SIG-M5 treated with dmso at 0.1 percent for 504 hours (cell line): ENCODE measurements at regions not wholly inside any gene's neighbourhood (a gene's known extent, or its start where the extent isn't known, plus 50 kb on each side); places are given as distances from the start of the nearest gene placed in this dataset.

Source experiments
- DNase-seq: peaks from one replicate; lab custom pipeline; 2025; ENCODE audit not compliant: unreplicated experiment; lab: John Stamatoyannopoulos, UW

DNA sequence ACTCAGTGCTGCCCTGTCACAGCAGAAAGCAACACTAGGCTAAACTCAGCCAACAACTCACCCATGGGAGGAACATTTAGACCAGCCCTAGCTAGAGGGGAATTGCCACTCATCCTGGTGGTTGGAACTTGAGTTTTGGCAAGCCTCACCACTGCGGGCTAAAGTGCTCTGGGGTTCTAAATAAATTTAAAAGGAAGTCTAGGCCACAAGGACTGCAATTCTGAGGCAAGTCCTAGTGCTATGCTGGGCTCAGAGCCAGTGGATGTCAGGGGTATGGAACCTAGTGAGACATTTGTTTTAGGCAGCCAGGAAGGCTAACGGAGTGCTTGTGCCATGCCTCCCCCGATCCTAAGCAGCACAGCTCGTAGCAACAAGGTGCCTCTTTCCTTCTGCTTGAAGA lies 78.0 kb downstream of the RGS13 start:
- DNase-seq = no peak

DNA sequence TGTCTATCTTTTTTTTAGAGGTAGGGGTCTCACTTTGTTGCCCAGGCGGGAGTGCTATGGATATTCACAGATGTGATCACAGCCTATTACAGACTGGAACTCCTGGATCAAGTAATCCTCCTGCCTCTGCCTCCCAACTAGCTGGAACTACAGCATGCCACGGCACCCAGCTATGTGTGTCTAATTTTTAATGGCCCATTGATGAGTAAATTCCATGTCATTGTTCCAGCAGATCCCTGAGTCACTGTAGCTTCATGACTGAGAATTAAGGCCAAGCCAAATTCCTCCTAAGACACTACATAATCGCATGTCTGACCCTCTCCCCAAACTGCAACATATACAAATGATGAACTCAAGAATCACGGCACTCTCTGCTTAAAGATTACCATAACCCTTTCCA lies 84.2 kb upstream of the RGS2 start:
- no peak for DNase-seq

DNA sequence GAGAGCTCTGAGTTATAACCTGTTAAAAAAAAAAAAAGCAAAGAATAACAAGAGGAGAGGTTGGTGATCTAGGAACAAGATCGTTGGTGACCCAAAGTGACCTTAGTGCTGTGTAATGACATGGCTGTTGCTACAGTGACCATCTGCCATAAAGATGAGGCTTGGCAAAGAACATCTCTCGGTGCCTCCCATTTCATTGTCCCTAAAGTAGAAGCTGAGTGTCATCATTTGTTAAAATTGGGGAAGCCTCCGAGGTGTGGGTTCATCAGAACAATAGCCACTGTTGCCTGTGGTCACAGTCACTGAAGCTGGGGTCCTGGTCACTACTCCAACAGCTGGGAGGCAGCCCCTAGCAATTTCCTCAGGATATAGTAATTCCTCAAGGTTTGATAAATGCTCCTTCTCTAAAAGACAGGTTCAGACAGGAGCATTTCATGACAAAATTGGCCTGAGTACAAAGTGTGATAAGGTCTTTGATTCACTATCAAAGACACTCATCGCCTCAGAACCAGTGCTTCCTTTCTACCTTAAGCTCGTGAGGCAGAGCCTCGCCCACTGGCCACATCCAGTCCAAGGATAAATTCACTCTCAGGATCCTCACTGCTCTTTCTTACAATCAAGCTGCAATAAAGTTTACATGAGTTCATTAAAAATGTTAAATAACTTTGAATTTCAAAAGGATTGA lies 81.9 kb upstream of the RGS2 start:
- DNase-seq = peak; percentile 24

DNA sequence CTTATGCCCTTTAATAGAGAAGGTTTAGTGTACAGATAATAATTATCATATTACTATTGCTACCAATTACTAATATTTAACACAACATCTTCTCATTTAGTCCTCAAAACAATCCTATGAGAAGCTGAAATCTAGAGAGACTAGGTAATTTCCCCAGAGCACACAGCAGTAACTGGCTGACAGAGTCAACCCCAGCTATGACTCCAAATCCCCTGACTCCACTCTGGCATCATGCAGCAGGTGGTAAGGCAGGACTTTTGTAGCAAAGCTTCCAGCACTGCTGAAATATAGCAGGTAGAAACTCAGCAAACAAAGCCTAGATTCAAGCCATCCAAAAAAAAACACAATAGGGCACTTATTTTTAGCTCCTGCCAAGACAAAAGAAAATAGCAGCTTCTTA lies 79.3 kb upstream of the RGS2 start:
- no peak for DNase-seq

DNA sequence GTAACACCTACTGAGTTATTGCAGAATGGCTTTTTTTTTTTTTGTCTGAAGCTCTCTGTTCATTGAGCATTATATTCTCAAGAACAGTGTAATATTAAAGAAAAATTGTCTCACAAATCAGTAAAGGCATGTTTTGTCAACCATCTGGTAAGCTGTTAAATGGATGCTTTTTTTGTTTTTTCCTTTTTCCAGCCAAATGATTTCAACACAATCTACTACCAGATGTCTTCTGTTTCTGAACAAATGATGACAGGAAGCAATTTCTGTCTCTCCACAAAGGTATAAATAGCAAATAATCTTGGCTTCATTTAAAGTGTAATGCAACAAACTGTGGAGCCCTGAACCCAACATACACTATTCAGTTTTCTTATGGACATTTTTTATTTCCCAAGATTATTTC lies 78.6 kb upstream of the RGS2 start:
- no peak for DNase-seq

DNA sequence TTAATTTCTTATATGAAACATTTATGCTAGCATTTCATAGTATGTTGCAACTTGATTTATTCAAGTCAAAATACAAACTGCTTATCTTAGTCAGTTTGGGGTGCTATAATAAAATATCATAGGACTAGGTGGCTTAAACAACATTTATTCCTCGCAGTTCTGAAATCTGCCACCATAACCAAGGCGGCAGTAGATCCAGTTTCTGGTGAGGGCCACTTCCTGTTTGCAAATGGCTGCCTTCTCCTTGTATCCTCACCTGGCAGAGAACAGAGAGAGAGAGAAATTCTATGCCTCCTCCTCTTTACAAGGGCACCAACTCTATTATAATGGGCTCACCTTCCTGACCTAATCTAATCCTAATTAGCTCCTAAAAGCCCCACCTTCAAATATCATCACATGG lies 76.1 kb upstream of the RGS2 start:
- peak; percentile 45 for DNase-seq

DNA sequence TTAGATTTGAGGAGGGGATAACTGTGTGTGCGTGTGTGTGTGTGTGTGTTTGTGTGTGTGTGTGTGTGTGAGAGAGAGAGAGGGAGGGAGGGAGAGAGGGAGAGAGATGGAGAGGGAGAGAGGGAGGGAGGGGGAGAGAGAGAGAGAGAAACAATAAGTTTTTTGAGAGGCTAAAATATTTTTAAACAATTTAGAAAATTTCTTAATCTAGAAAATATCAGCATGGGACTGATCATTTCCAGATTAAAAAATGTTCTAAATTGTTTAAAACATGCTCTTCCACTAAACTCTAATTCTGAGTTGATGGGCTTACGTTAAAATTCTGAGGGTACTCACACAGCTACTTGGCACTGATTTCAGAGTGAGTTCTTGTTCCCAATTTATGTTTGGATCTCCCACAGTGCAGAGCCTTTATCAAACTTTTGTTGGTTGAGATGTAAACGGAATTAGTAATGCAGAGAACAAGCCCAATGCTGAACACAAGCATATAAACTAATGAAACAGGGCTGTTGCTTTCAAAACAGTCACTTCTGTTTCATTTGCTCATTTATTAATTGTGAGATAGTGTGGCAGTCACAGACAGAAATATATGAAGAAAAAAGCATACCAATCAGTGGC lies 73.4 kb upstream of the RGS2 start:
- DNase-seq = no peak

DNA sequence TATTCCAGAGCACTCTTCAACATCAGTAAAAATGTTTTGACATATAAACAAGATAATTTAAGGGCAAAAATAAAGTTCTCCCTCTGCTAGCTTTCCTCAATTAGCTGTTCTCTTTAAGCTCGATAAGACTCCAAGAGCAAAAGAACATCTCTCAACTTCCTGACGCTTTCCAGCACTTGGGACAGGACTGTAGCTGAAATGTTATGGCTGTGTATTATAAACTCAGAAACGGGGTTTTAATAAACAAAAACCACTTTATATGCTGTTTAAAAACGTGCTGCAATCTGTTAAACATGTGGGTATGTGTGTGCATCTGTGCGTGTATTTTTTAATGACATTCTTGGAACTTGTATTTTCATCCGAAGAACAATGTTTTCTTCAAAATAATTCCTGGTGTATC lies 71.5 kb upstream of the RGS2 start:
- no peak for DNase-seq

DNA sequence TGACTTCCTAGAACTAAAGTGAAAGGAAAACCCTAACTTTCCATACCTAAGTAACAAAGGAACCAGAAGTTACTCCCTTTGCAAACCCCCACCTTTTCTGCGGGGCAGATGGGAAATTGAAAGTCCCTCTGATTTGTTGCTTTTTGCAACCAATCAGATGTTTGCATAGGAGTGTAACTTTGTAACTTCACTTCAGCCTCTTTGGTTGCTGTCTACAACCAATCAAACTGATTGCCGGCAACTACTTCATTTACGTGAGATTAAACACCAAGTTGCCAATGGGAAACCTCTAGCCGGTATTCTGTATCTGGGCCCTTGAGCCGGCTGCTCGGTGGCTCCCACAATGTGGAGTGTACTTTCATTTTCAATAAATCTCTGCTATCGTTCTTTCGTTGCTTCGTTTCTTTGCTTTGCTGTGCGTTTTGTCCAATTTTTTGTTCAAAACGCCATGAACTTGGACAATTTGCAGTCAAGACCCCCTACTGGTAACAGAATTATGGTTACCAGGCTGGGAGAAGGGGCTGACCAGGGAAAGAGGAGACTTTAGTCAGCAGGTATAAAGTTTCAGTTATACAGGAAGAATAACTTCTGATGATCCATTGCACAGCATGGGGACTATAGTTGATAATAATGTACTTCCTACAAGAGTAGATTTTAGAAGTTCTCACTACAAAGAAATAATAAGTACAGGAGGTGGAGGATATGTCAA lies 69.2 kb upstream of the RGS2 start:
- no peak for DNase-seq

DNA sequence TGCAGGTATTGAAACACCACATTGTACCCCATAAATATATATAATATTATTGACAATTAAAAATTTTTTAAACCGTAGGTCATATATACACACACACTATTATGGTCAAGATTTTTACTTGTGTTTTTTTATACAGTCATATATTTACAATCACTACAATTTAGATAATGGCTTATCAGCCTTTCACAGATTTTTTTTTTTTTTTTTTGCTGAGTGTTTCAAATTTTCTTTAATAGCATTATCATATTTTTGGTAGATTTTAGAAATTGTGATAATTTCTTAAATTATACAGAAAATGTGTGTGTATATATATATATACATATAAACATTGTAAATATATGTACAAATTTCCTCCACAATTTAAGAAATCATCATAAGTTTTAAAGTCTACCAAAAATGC lies 68.6 kb upstream of the RGS2 start:
- DNase-seq = no peak

DNA sequence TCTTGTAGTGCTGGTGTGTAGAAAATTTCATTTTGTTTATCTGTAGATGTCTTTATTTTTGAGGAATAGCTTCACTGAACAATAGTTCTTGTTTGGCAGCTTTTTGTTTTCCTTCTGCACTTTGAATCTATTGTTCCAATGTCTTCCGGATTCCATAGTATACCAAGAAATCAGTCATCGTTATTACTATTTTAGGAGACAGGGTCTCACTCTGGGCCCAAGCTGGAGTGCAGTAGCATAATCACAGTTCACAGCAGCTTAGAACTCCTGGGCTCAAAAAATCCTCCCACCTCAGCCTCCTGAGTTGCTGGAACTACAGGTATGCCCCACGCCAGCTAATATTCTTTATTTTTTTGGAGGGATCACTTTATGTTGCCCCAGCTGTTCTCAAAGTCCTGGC lies 67.7 kb upstream of the RGS2 start:
- DNase-seq = no peak

DNA sequence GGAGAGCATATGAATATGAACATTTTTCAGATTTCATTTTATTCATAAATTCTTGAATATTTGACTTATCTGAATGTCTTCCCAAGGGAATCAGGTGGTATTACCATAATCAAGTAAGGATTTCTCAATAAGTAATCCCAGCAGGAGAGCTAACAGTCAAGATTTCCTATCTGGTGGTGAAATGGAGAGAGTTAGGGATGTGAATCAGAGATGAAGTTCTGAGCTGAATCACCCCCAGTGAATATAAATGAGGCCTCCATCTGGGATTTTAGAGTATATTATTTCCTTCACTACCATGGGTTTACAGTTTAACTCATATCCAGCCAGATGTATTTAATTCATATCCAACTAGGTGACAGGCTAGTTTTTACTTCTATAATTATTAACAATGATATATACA lies 61.5 kb upstream of the RGS2 start:
- no peak for DNase-seq

DNA sequence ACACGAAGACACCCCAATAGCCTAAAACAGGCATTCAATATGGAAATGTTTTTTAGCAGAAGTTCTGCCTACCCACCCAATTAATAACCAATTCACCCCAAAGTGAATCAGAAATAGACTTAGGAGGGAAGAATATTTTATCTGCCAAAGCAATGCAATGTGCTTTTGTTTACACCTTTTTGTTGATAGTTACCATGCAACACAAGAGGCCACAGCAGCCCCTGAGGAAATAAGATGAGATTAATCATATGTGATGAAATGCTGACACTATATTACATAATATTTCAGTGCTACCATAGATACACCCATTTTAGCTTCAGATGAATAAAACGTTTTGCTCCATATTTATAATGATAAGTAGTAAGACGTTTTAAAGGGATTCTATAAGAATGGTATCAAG lies 60.9 kb upstream of the RGS2 start:
- DNase-seq = peak; percentile 17

DNA sequence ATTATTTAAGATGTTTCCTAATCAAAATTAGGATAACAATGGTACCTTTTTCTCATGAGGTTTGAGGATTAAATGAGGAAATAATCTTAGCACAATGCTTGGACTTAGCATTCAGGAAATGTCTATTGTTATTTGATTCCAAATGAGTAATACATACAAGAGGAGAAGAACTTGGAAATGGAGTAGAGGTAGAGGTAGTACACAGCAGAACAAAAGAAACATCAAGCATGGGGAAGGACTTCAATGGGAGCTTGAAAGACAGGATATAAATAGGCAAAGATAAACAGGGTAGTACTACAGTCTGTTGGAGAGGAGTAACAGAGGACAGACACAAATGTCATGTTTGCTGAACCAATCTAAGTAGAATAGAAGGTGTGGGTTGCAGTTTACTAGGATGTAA lies 59.5 kb upstream of the RGS2 start:
- DNase-seq = no peak

DNA sequence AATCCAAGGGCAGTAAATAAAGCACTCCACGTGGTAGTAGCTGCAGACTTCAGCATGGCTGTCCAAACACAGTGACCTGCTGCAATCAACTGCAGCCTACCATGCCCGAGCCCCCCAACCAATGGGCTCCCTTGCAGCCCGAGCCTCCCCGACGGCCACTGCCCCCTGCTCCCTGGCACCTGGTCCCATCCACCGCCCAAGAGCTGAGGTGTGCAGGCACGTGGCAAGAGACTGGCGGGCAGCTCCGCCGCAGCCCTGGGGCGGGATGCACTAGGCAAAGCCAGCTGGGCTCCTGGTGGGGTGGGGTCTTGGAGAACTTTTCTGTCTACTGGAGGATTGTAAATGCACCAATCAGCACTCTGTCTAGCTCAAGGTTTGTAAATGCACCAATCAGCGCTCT lies 57.6 kb upstream of the RGS2 start:
- DNase-seq = no peak

DNA sequence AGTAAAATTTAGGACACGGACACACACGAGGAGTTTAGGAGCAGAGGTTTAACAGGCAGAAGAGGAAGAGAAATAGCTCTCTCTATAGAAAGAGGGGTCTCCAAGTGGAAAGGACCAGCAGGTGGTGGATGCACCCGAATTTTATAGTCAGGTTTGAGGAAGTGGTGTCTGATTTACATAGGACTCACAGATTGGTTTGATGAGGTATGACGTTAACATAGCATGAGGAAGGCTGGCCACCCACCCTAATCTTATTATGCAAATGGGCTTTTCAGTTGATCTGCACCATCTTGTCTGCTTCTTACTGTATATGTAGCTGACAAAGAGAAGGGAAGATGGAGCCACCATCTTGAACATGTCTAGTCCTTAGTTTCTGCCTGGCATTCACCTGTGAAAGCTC lies 52.5 kb upstream of the RGS2 start:
- DNase-seq = no peak

DNA sequence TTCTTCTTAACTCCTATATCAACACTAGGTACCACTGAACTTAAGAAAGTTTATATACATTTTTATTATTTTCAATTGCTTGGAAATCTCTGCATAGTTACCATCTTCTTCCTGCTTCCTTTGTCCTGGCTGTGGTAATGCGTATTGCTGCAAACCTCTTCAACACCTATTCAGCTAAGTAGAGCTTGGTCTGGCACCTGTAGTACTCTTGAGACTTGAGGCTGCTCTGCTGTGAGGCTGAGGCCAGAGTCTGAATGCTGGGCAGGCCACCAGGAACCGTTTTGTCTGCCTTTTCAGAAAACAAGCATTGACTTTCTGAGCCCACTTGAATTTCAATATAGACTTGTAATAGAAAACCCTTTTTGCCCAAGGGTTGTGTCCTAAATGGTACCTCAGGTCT lies 52.0 kb upstream of the RGS2 start:
- DNase-seq = no peak

DNA sequence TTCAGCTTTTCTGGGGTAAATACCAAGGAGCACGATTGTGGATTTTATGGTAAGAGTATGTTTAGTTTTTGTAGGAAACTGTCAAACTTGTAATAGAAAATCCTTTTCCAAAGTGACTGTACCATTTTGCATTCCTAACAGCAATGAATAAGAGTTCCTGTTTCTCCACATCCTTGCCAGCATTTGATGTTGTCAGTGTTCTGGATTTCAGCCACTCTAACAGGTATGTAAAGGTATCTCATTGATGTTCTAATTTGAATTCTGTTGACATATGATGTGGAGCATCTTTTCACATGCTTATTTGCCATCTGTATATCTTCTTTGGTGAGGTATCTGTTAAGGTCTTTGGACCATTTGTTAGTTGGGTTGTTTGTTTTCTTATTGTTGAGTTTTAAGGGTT lies 50.3 kb upstream of the RGS2 start:
- no peak for DNase-seq
